Epithelial cell of proximal tubule (primary cell): ENCODE measurements at regions not wholly inside any gene's neighbourhood (a gene's known extent, or its start where the extent isn't known, plus 50 kb on each side); places are given as distances from the start of the nearest gene placed in this dataset.

Experiments used
- DNase-seq: peaks from one replicate; pipeline ENCODE4 v3.0.0-alpha.2; 2011; ENCODE audit warnings: low read depth
- H3K4me3 ChIP-seq: 2 replicates; pipeline ENCODE4 v1.5.1; 2011; ENCODE audit warnings: low read depth, mild to moderate bottlenecking, low read length
- CTCF ChIP-seq: conservative IDR thresholded peaks from 2 replicates; pipeline ENCODE4 v1.5.1; 2012; ENCODE audit warnings: low read depth, mild to moderate bottlenecking, low read length

GRCh38 chr3:156760333-156760732 is 65.8 kb upstream of the LEKR1 start:
- no peak overlapping the region for H3K4me3 ChIP-seq
- DNase-seq: no peak
- TF ChIP-seq CTCF: no peak

DNA sequence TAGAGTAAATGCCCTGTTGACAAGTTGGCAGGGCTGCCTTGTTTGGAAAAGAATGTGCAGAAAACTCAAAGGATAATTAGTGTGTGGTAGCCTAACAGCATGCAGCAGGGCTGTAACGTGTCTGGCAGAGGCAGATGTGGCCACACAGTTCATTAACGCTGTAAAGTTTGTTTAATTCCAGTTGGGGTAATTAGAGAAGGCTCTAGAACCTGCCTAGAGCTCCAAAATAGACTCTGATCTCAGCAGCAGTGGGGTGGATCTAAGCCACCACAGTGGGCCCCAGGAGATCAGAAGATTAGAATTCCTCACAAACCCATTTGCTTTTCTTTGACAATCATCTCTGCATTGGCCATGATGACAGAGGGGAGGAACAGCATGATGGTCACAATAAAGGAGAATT is 65.1 kb upstream of the LEKR1 start:
- no peak overlapping the region for H3K4me3 ChIP-seq
- no peak for DNase-seq
- no peak for TF ChIP-seq CTCF

GRCh38 chr3:156761713-156762451 is 64.3 kb upstream of the LEKR1 start:
- DNase-seq: no peak
- no peak overlapping the region for H3K4me3 ChIP-seq
- no peak for TF ChIP-seq CTCF

DNA sequence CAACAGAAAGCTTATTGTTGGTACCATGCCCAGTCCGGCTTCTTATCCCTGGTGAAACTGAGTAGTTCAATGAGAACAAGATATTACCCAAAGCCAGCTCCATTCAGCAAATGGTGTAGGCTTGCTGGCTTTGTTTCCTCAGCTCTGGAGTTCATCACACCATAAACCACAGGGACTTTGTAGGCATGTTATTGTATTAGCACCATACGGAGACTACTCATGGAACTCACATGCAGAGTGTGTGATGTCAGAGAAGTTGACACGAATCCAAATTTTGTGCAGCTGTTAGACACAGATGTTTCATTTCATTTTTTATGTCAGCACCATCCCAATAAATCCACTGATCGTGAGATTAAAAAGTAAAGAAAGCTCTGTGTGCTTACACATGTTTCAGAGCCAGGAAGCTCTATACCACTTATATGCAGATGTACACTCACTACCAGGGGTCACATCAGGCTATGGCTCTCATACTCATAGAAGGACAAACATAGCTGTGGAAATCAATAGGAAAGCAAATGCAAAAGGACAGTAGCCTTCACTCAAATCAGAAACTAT is 63.4 kb upstream of the LEKR1 start:
- no peak for TF ChIP-seq CTCF
- DNase-seq: no peak
- H3K4me3 ChIP-seq: no peak overlapping the region

- H3K4me3 ChIP-seq: no peak overlapping the region
- DNase-seq: no peak
- no peak for TF ChIP-seq CTCF
These were observed 62.8 kb upstream of the LEKR1 start for GRCh38 chr3:156763386-156763785.

DNA sequence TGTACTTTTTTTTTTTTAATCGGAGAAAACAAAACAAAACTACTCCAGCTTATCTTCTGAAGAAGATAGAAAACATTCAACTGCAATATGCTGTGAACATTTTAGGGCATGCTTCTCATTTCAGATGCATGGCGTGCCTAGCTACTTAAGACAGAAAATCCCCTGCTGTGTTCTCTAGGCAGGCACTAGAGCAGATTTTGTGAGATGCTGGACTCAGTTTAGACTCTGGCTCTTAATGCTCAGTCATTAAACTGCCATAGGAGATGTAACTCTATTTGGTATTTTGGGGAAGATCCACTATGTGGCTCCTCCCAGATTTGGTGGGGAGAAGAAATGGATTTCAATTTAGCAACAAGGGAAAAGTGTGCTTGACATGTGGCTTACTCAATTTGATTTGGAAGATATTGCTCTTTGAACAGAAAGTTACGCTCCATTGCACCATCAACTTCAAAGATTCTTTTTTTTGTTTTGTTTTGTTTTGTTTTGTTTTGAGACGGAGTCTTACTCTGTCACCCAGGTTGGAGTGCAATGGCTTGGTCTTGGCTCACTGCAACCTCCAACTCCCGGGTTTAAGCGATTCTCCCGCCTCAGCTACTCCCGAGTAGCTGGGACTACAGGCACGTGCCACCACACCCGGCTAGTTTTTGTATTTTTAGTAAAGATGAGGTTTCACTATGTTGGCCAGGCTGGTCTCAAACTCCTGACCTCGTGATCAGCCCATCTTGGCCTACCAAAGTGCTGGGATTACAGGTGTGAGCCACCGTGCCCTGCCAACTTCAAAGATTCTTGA is 62.0 kb upstream of the LEKR1 start:
- no peak for DNase-seq
- H3K4me3 ChIP-seq: no peak overlapping the region
- TF ChIP-seq CTCF: no peak
